GM23338 (cell line): ENCODE measurements at regions not wholly inside any gene's neighbourhood (a gene's known extent, or its start where the extent isn't known, plus 50 kb on each side); places are given as distances from the start of the nearest gene placed in this dataset.

Source experiments
- ATAC-seq: fragments of 200-7000 bp; cut with Tn5 transposase; 3 replicates; pipeline ENCODE4 v1.9.1; 2020
- DNase-seq: peaks from one replicate; pipeline ENCODE4 v3.0.0-alpha.2; 2015; ENCODE audit warnings: low spot score
- H2AFZ ChIP-seq: fragments of 200-600 bp; sonication (generic); 2 replicates; pipeline ENCODE4 v1.8.0; 2016; ENCODE audit warnings: antibody characterized with exemption, mild to moderate bottlenecking, moderate library complexity
- H3F3A ChIP-seq: fragments of 200-600 bp; sonication (generic); replicated peaks from 2 replicates; pipeline ENCODE4 v1.8.0; 2017; ENCODE audit warnings: antibody characterized with exemption, mixed run types, low read depth
- H3K27ac ChIP-seq: fragments of 200-600 bp; sonication (generic); 2 replicates; pipeline ENCODE4 v1.6.1; 2016; ENCODE audit warnings: low read depth
- H3K27me3 ChIP-seq: fragments of 200-600 bp; sonication (generic); 2 replicates; pipeline ENCODE4 v1.8.0; 2016; ENCODE audit warnings: mild to moderate bottlenecking, mixed run types, moderate library complexity; ENCODE audit not compliant: insufficient read depth
- H3K36me3 ChIP-seq: fragments of 200-600 bp; sonication (generic); 2 replicates; pipeline ENCODE4 v1.8.0; 2016; ENCODE audit warnings: mild to moderate bottlenecking; ENCODE audit not compliant: insufficient read depth
- H3K4me1 ChIP-seq: fragments of 200-600 bp; sonication (generic); 2 replicates; pipeline ENCODE4 v1.8.0; 2016; ENCODE audit warnings: mild to moderate bottlenecking, moderate library complexity; ENCODE audit not compliant: insufficient read depth
- H3K4me2 ChIP-seq: fragments of 200-600 bp; sonication (generic); 2 replicates; pipeline ENCODE4 v1.7.1; 2017; ENCODE audit warnings: mixed run types
- H3K4me3 ChIP-seq: fragments of 200-600 bp; sonication (generic); 2 replicates; pipeline ENCODE4 v1.6.1; 2016; ENCODE audit warnings: mixed run types
- H3K79me2 ChIP-seq: fragments of 200-600 bp; sonication (generic); replicated peaks from 2 replicates; pipeline ENCODE4 v1.8.0; 2017; ENCODE audit warnings: mild to moderate bottlenecking; ENCODE audit not compliant: insufficient read depth
- H3K9me2 ChIP-seq: fragments of 200-600 bp; sonication (generic); 2 replicates; pipeline ENCODE4 v1.8.0; 2017; ENCODE audit not compliant: insufficient read depth
- H4K20me1 ChIP-seq: fragments of 200-600 bp; sonication (generic); replicated peaks from 2 replicates; pipeline ENCODE4 v1.8.0; 2017; ENCODE audit warnings: mild to moderate bottlenecking; ENCODE audit not compliant: insufficient read depth
- H3K27ac Mint-ChIP-seq: 2 replicates; pipeline ENCODE4 v1.8.0; 2020; ENCODE audit warnings: inconsistent platforms, mild to moderate bottlenecking, moderate library complexity, mixed read lengths
- H3K27me3 Mint-ChIP-seq: 3 replicates; pipeline ENCODE4 v1.8.0; 2022; ENCODE audit warnings: low read depth, mild to moderate bottlenecking, moderate library complexity, mixed read lengths, inconsistent platforms; ENCODE audit not compliant: insufficient read depth, poor library complexity
- H3K36me3 Mint-ChIP-seq: 3 replicates; pipeline ENCODE4 v1.8.0; 2021; ENCODE audit warnings: low read depth, mild to moderate bottlenecking, inconsistent platforms, moderate library complexity, mixed read lengths
- H3K4me1 Mint-ChIP-seq: 3 replicates; pipeline ENCODE4 v1.8.0; 2020; ENCODE audit warnings: mild to moderate bottlenecking, inconsistent platforms, mixed read lengths
- H3K4me3 Mint-ChIP-seq: 3 replicates; pipeline ENCODE4 v1.8.0; 2021; ENCODE audit warnings: moderate library complexity, mild to moderate bottlenecking, inconsistent platforms, mixed read lengths
- H3K9me3 Mint-ChIP-seq: 3 replicates; pipeline ENCODE4 v1.8.0; 2020; ENCODE audit warnings: moderate library complexity, mild to moderate bottlenecking, inconsistent platforms, mixed read lengths
- CREB1 ChIP-seq: fragments of 250-450 bp; sonication (Bioruptor Pico); IDR thresholded peaks from 2 replicates; pipeline ENCODE4 v1.5.0; 2020; ENCODE audit warnings: low read depth, mild to moderate bottlenecking, moderate library complexity
- ETS1 ChIP-seq: IDR thresholded peaks from 2 replicates; pipeline ENCODE4 v1.6.1; 2016; ENCODE audit warnings: antibody characterized with exemption
- EZH2 ChIP-seq: fragments of 200-600 bp; sonication (generic); IDR thresholded peaks from one replicate; pipeline ENCODE4 v1.8.0; 2017; ENCODE audit warnings: antibody characterized with exemption, mild to moderate bottlenecking, low read depth; ENCODE audit not compliant: unreplicated experiment
- EZH2phosphoT487 ChIP-seq: fragments of 200-600 bp; sonication (generic); IDR thresholded peaks from one replicate; pipeline ENCODE4 v1.8.1; 2018; ENCODE audit warnings: antibody characterized with exemption; ENCODE audit not compliant: unreplicated experiment
- NANOG ChIP-seq: IDR thresholded peaks from 2 replicates; pipeline ENCODE4 v1.6.1; 2016; ENCODE audit warnings: antibody characterized with exemption, borderline replicate concordance
- STAT1 ChIP-seq: IDR thresholded peaks from one replicate; pipeline ENCODE4 v1.6.1; 2016; ENCODE audit warnings: antibody characterized with exemption; ENCODE audit not compliant: unreplicated experiment
- ZNF114 ChIP-seq: fragments of 250-450 bp; sonication (Bioruptor Pico); IDR thresholded peaks from 2 replicates; pipeline ENCODE4 v1.5.0; 2020; ENCODE audit warnings: mild to moderate bottlenecking, moderate library complexity
- ZNF331 ChIP-seq: fragments of 250-450 bp; sonication (Bioruptor Pico); IDR thresholded peaks from 2 replicates; pipeline ENCODE4 v1.5.0; 2020; ENCODE audit warnings: low read depth, mild to moderate bottlenecking, moderate library complexity
- ZNF462 ChIP-seq: fragments of 250-450 bp; sonication (Bioruptor Pico); IDR thresholded peaks from 2 replicates; pipeline ENCODE4 v1.5.0; 2020; ENCODE audit warnings: mild to moderate bottlenecking, moderate library complexity

GRCh38 chr5:67610186-67610912, 413.8 kb upstream of the CD180 start:
- no peak overlapping the region for H3K4me3 ChIP-seq
- ATAC-seq (no peak), DNase-seq (no peak)
- Mint-ChIP-seq H3K9me3 (peaks cover 5% of the 10 kb centered on the region; the same call in 2 of the 3 replicates), H3K4me1 (peaks cover 4% of the 10 kb centered on the region; the same call in 2 of the 3 replicates), H3K27ac (no peak overlapping the region), H3K27me3 (peaks cover 2% of the 10 kb centered on the region), H3K4me3 (no peak overlapping the region), H3K36me3 (peaks cover 1% of the 10 kb centered on the region; the same call in 1 of the 3 replicates)
- H3K4me2 ChIP-seq: no peak overlapping the region
- no peak overlapping the region for H3K27ac ChIP-seq
- 0 out of 2 replicates have a peak, but pooled peaks cover 3% of the 10 kb centered on the region for H3K9me2 ChIP-seq
- no peaks in the 10 kb centered on the region for H3K79me2 ChIP-seq
- no peaks in the 10 kb centered on the region for H4K20me1 ChIP-seq
- no peaks in the 10 kb centered on the region for H3F3A ChIP-seq
- H2AFZ ChIP-seq: no peak overlapping the region
- H3K4me1 ChIP-seq: no peaks in the 10 kb centered on the region
- H3K27me3 ChIP-seq: no peaks in the 10 kb centered on the region
- TF ChIP-seq EZH2: no peak
- TF ChIP-seq ZNF114 (CRISPR knock-in tag): no peak
- H3K36me3 ChIP-seq: no peaks in the 10 kb centered on the region

- Mint-ChIP-seq H3K27me3 (peaks cover 2% of the 10 kb centered on the region), H3K27ac (no peak overlapping the region), H3K4me1 (no peaks in the 10 kb centered on the region; the same call in 2 of the 3 replicates), H3K9me3 (peaks cover 25% of the 10 kb centered on the region), H3K36me3 (peaks cover 16% of the 10 kb centered on the region), H3K4me3 (no peak overlapping the region)
- H3K9me2 ChIP-seq: 0 out of 2 replicates have a peak, but pooled peaks cover 6% of the 10 kb centered on the region
- H2AFZ ChIP-seq: no peak overlapping the region
- H3K4me1 ChIP-seq: no peaks in the 10 kb centered on the region
- no peak overlapping the region for H3K4me3 ChIP-seq
- no peak for ATAC-seq
- TF ChIP-seq CREB1: no peak
- TF ChIP-seq NANOG: no peak
- no peak for TF ChIP-seq EZH2
- TF ChIP-seq ZNF114 (CRISPR knock-in tag): no peak
- no peak for TF ChIP-seq EZH2phosphoT487
- no peak for TF ChIP-seq ZNF331 (CRISPR knock-in tag)
- H3K27me3 ChIP-seq: no peaks in the 10 kb centered on the region
- H4K20me1 ChIP-seq: no peaks in the 10 kb centered on the region
- no peak for DNase-seq
- no peak overlapping the region for H3K4me2 ChIP-seq
- no peaks in the 10 kb centered on the region for H3F3A ChIP-seq
- H3K36me3 ChIP-seq: no peaks in the 10 kb centered on the region
- no peaks in the 10 kb centered on the region for H3K79me2 ChIP-seq
- no peak overlapping the region for H3K27ac ChIP-seq
These were observed 411.4 kb upstream of the CD180 start for GRCh38 chr5:67607958-67608357.

GRCh38 chr5:67606586-67606947, 410.0 kb upstream of the CD180 start:
- Histone ChIP-seq H3K4me3 (no peak overlapping the region), H3K27me3 (no peaks in the 10 kb centered on the region), H3K4me1 (no peaks in the 10 kb centered on the region), H3K4me2 (no peak overlapping the region), H4K20me1 (no peaks in the 10 kb centered on the region), H3K9me2 (0 out of 2 replicates have a peak, but pooled peaks cover 6% of the 10 kb centered on the region), H2AFZ (no peak overlapping the region), H3F3A (no peaks in the 10 kb centered on the region), H3K79me2 (no peaks in the 10 kb centered on the region), H3K27ac (no peak overlapping the region), H3K36me3 (no peaks in the 10 kb centered on the region)
- no peak for ATAC-seq
- Mint-ChIP-seq H3K4me3 (no peak overlapping the region), H3K9me3 (peaks cover 35% of the 10 kb centered on the region), H3K27ac (no peak overlapping the region), H3K36me3 (peaks cover 21% of the 10 kb centered on the region), H3K27me3 (peaks cover 2% of the 10 kb centered on the region), H3K4me1 (no peaks in the 10 kb centered on the region; the same call in 2 of the 3 replicates)
- DNase-seq: no peak
- TF ChIP-seq ZNF462 (CRISPR knock-in tag) (no peak), ZNF114 (CRISPR knock-in tag) (no peak), STAT1 (no peak), ETS1 (no peak), CREB1 (no peak), ZNF331 (CRISPR knock-in tag) (no peak)
